Right atrium auricular region (tissue), 2 donors: ENCODE measurements at regions not wholly inside any gene's neighbourhood (a gene's known extent, or its start where the extent isn't known, plus 50 kb on each side); places are given as distances from the start of the nearest gene placed in this dataset.

Experiments used
- DNase-seq: peaks from one replicate; pipeline ENCODE4 v3.0.0-alpha.2; 2019; ENCODE audit warnings: low spot score
- H3K27ac ChIP-seq, 2 donors: fragments of 200-600 bp; sonication (generic); 1 replicate in 1 of 2; 2 replicates in 1 of 2; pipeline ENCODE4 v1.5.1; 2016 to 2019
- H3K27me3 ChIP-seq, 2 donors: fragments of 200-600 bp; sonication (generic); one replicate each; pipeline versions ENCODE4 v1.5.1 to v1.6.0; 2017 to 2019
- H3K36me3 ChIP-seq: fragments of 200-600 bp; sonication (generic); one replicate; pipeline ENCODE4 v1.5.1; 2016
- H3K4me1 ChIP-seq, 2 donors: fragments of 200-600 bp; sonication (generic); one replicate each; pipeline versions ENCODE4 v1.5.1 to v1.6.0; 2017 to 2019
- H3K4me3 ChIP-seq, 2 donors: fragments of 200-600 bp; sonication (generic); 1 replicate in 1 of 2; 2 replicates in 1 of 2; pipeline ENCODE4 v1.5.1; 2017 to 2019; ENCODE audit warnings: mild to moderate bottlenecking in 1 of 2, moderate library complexity in 1 of 2
- H3K9me3 ChIP-seq, 2 donors: fragments of 200-600 bp; sonication (generic); one replicate each; pipeline ENCODE4 v1.5.1; 2019
- TF ChIP-seq, protein P1 (sequence below), 2 donors: fragments of 200-600 bp; sonication (generic); IDR thresholded peaks; one replicate each; pipeline ENCODE4 v1.5.1; 2019; ENCODE audit warnings: antibody characterized with exemption in 2 of 2

- TF ChIP-seq, protein P1, sequence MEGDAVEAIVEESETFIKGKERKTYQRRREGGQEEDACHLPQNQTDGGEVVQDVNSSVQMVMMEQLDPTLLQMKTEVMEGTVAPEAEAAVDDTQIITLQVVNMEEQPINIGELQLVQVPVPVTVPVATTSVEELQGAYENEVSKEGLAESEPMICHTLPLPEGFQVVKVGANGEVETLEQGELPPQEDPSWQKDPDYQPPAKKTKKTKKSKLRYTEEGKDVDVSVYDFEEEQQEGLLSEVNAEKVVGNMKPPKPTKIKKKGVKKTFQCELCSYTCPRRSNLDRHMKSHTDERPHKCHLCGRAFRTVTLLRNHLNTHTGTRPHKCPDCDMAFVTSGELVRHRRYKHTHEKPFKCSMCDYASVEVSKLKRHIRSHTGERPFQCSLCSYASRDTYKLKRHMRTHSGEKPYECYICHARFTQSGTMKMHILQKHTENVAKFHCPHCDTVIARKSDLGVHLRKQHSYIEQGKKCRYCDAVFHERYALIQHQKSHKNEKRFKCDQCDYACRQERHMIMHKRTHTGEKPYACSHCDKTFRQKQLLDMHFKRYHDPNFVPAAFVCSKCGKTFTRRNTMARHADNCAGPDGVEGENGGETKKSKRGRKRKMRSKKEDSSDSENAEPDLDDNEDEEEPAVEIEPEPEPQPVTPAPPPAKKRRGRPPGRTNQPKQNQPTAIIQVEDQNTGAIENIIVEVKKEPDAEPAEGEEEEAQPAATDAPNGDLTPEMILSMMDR (IDR thresholded peaks at IDR 0.05) = no peak
- no peak overlapping the region for H3K4me3 ChIP-seq
- H3K9me3 ChIP-seq = no peaks in the 10 kb centered on the region
- no peaks in the 10 kb centered on the region for H3K4me1 ChIP-seq
- no peak overlapping the region for H3K27ac ChIP-seq
- H3K36me3 ChIP-seq = no peaks in the 10 kb centered on the region
- H3K27me3 ChIP-seq = no peaks in the 10 kb centered on the region
- no peak for DNase-seq
These were observed 50.9 kb upstream of the E2F7 start for GRCh38 chr12:77116277-77116676.

DNA sequence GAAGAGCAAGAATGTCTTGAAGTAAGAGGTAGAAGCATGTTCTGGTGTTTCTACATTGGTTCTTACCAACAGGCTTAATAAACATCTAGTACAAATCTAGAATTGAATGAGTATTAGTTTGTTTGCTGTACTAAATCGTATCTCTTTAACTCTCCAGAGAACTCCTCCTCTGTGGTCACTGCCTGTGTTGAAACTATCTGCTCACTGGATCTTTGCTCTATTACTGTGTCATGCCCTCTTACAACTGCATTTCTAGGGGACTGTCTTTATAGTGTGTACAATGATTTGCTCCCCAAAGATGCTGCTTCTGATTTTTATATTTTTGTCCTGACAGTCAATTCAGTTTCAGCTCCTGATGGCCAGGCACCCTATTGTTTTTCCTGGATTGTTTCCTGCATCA is 50.1 kb upstream of the E2F7 start:
- Histone ChIP-seq H3K4me1 (no peaks in the 10 kb centered on the region), H3K27ac (no peak overlapping the region), H3K27me3 (no peaks in the 10 kb centered on the region), H3K4me3 (no peak overlapping the region), H3K9me3 (no peaks in the 10 kb centered on the region), H3K36me3 (no peaks in the 10 kb centered on the region)
- DNase-seq = no peak
- TF ChIP-seq, protein P1 (IDR thresholded peaks at IDR 0.05) = no peak
